ENCODE measurements at regions not wholly inside any gene's neighbourhood (a gene's known extent, or its start where the extent isn't known, plus 50 kb on each side); places are given as distances from the start of the nearest gene placed in this dataset.

DNA sequence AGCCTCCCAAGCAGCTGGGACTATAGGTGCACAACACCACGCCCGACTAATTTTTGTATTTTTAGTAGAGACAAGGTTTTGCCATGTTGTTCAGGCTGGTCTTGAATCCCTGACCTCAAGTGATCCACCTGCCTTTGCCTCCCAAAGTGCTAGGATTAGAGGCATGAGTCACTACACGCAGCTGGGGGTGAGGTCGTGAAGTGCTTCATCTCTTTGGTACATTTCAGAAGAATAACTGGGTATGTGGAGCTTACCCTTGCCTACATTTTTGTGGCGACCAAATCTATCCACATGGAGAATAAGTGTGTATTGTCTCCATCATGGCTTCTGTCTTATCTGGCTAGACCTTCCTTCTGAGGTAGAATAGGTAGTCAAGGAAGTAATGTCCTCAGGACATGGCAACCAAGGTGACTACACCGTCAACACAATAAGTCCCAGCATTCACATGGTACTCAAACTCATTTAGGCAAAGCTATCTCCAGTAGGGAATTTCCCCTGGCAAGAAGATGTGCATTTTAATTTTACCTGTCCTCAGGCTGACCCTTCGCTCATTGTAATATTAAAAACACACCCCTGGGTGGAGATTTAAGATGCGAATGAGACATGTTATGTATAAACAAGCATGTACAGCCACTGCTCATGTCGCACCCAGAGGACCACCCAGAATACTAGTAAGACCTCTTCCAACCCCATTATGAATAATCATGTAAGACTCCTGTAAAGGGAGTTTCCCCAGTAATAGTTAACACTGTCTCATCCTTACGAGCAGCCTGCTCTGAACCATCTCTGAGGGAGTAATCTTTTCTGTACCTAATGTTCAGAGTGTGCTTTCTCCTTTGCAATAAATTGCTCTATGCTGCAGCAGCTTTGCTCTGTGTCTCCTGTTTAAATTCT is 1173.2 kb downstream of the TAF11L14 start:
- DNase-seq (ENCODE audit: low read depth in 4 of 4, low spot score in 3 of 4) = no peak

DNA sequence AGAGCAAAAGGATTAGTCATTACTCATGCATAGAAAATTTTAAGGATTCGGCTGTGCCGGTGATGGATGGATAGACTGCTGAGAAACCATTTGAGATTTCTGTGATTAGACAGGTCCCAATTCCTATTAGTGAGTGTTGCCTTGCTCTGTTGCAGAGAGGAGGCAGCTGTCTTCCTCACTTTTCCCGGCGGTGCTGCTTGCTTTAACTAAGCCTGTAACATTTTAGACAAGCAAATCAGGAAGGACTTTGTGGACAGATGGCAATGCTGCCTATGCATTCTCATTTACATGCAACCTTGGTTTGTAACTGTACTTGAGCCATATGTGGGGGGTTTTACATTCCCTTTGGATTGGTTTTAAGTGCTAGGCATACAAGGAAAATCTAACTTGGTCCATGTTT is 1176.3 kb downstream of the CDH18 start:
- DNase-seq (ENCODE audit: low read depth in 4 of 4, low spot score in 3 of 4) = no peak

DNA sequence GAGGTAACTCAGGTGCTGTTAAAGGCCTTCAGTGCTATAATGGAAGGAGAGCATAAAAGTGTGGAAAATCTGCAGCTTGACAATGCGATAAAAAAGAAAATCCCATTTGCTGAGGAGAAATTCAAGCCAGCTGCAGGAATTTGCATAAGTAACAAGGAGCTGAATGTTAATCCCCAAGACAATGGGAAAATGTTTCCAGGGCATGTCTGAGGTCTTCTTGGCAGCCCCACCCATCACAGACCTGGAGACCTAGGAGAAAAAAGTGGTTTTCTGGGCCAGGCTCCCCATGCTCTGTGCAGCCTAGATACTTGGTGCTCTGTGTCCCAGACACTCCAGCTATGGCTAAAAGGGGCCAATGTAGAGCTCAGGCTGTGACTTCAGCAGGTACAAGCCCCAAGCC is 1159.6 kb downstream of the CDH18 start:
- no peak for DNase-seq (ENCODE audit: low read depth in 4 of 4, low spot score in 3 of 4)

DNA sequence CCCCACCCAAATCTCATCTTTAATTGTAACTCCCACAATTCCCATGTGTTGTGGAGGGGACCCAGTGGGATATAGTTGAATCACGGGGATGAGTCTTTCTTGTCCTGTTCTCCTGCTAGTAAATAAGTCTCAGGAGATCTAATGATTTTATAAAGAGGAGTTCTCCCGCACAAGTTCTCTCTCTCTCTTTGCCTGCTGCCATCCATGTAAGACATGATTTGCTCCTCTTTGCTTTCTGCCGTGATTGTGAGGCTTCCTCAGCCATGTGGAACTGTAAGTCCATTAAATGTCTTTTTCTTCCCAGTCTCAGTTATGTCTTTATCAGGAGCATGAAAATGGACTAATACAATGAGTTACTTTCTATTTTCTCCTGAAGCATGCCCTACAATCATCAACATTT is 1158.5 kb downstream of the CDH18 start:
- no peak for DNase-seq (ENCODE audit: low read depth in 4 of 4, low spot score in 3 of 4)

DNA sequence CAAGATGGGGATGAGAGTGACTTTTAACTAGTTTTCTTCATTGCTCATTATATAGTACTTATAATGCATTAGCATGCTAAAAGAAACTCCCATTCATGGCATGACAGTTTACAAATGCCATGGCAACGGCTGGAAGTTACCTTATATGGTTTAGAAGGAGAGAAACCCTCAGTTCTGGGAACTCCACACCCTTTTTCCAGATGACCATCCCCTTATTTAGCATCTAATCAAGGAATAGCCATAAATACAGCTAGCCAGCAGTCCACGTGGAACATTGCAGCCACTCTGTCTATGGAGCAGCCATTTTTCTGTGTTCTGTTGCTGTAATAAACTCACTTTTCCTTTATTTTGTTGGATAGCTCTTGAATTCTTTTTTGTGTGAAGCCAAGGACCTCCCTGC is 1137.8 kb downstream of the CDH18 start:
- DNase-seq (ENCODE audit: low read depth in 4 of 4, low spot score in 3 of 4) = no peak

- DNase-seq (ENCODE audit: low read depth in 4 of 4, low spot score in 3 of 4) = no peak
Measured at GRCh38 chr5:18872978-18873377, 1115.0 kb downstream of the CDH18 start.

DNA sequence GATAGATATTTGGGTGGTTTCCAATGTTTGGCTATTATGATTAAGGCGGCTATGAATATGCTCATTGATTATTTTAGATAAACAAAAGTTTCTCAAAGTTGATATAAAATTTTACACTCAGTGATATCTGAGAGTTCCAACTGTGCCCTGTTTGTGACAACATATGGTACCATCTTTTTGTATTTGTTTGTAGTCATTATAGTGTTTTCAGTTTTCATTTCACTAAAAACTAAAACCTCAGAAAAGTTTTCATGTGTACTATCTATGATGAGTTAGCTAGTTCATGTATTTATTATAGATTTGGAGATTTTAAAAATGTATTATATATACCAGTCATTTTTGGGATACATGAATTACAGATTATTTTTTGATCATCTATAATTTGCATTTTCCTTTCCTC is 1111.4 kb downstream of the CDH18 start:
- DNase-seq (ENCODE audit: low read depth in 4 of 4, low spot score in 3 of 4) = no peak

DNA sequence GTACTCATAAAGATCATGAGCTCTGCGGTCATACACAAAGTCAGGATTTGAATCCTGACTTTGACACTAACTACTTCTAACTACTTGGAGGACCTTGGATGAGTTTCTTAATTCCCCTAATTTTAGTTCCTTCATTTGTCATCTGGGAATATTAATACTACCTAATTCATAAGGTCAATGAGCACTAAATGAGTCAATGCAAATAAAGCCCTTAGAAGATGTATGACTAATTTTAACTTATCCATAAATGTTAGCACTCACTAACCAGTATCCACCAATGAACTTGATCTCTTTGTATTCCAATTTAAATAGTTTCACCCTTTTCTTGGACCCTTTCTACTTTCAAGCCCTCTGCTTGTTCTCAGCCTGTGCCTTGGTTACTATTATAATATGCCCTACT is 1106.4 kb downstream of the CDH18 start:
- DNase-seq (ENCODE audit: low read depth in 4 of 4, low spot score in 3 of 4) = no peak

DNA sequence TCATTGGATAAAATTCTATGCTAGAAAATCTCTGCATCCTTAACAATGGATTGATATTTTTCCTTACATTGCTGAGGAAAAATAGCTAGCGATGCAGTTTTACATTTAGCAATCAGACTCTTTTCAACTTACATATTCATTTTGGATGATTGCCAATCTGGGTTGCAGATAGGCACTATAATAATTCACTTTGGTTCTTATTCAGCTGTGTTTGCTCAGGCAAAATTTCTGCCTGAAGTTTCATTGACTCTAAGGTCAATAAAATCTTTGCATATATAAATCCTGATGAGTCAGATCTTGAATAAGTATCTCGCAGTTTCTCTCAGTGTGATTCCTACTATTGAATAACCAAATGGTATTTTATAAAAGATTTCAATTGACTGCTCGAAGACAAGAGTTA is 1105.8 kb downstream of the CDH18 start:
- no peak for DNase-seq (ENCODE audit: low read depth in 4 of 4, low spot score in 3 of 4)

GRCh38 chr5:18888821-18889220 is 1099.2 kb downstream of the CDH18 start:
- DNase-seq (ENCODE audit: low read depth in 4 of 4, low spot score in 3 of 4) = no peak

GRCh38 chr5:18900644-18901043 is 1087.4 kb downstream of the CDH18 start:
- DNase-seq (ENCODE audit: low read depth in 4 of 4, low spot score in 3 of 4) = no peak

GRCh38 chr5:18920966-18921365 is 1067.0 kb downstream of the CDH18 start:
- DNase-seq (ENCODE audit: low read depth in 4 of 4, low spot score in 3 of 4) = no peak

DNA sequence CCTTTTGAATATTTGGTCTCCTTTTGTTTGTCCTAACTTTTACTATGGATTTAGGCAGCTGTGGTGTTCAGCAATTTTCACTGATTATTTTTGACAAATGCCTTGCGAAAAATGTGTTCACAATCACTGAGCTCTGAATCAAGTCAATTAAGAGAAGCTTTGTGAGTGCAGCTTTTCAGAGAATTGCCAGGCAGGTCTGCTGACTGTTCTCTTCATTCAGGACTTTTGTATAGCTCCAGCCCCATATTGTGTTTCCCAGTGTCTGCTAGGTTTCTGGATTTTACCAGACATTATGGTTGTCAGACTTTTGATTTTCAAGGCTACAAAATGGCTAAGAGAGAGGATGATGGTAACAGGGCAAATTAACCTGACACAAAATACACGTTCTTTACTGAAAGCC is 1055.9 kb downstream of the CDH18 start:
- no peak for DNase-seq (ENCODE audit: low read depth in 4 of 4, low spot score in 3 of 4)

DNA sequence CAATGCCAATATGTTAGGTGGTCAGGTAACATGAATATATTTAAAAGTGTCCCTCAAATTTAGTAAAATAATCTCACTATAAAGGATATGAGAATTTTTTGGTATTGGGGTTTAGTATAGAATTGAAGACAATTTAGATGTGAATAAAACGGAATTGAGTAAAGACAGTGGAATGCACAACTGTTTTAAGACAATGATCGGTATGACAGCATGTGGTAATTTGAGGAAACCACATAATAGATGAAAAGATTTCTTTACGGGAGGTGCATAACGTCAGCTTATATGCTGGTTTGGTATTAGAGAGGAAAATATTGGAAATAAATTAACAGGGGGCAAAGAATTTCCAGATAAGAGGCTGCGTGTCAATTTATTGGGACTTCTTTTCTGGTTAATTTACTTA is 1043.2 kb downstream of the CDH18 start:
- DNase-seq (ENCODE audit: low read depth in 4 of 4, low spot score in 3 of 4) = no peak

- no peak for DNase-seq (ENCODE audit: low read depth in 4 of 4, low spot score in 3 of 4)
Measured at GRCh38 chr5:18954239-18954638, 1033.8 kb downstream of the CDH18 start.

DNA sequence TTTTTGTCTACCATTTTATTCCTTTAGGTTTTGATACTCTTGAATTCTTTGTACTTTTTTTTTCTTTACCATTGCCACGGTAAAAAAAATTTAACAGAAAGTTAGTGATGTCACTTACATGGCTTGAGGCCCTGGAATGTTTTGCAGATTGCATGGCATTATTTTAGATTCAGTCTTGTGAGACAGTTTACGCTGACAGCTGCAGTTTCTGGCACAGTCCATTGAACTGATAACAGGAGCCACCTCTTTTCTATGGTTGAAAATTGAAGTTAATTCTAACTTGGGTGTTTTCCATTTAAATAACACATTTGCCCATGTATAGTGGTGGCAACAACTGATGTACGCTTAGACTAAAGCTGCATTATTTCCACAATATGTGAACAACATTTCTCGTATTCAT is 1028.5 kb downstream of the CDH18 start:
- DNase-seq (ENCODE audit: low read depth in 4 of 4, low spot score in 3 of 4) = no peak

GRCh38 chr5:18961234-18961633 is 1026.8 kb downstream of the CDH18 start:
- no peak for DNase-seq (ENCODE audit: low read depth in 4 of 4, low spot score in 3 of 4)

GRCh38 chr5:18965893-18966292 is 1022.1 kb downstream of the CDH18 start:
- no peak for DNase-seq (ENCODE audit: low read depth in 4 of 4, low spot score in 3 of 4)

- no peak for DNase-seq (ENCODE audit: low read depth in 4 of 4, low spot score in 3 of 4)
Measured at GRCh38 chr5:18967637-18968036, 1020.4 kb downstream of the CDH18 start.

DNA sequence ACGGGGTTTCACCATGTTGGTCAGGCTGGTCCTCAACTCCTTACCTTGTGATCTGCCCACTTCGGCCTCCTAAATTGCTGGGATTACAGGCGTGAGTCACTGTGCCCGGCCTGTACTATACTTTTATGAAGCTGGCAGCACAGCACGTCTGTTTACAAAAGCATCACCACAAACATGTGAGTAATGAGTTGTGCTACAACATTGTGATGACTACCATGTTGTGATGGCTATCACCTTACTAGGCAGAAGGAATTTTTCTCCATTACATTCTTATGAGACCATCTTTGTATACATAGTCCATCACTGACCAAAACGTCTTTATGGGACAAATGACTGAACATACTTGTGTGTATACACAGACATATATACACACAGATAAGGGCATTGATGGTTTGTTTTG is 1019.0 kb downstream of the CDH18 start:
- DNase-seq (ENCODE audit: low read depth in 4 of 4, low spot score in 3 of 4) = no peak

GRCh38 chr5:18970000-18970399 is 1018.0 kb downstream of the CDH18 start:
- no peak for DNase-seq (ENCODE audit: low read depth in 4 of 4, low spot score in 3 of 4)

DNA sequence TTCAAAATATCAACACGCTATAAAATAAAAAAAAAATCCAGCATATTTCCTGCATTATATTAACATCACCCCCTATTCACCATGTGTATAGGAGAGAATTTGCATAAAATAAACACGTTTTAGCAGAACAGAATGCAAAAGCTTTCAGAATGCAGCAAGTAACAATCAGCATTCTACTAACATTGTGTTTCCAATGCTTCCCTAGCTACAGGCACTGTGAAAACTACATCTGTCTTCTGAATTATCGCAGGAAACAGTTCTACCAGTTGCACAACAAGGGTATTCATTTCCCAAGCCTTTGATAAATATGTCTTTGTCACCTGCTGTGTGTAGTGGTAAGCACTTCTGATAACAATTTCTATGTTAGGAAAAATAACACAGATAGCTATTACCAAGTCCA is 1015.8 kb downstream of the CDH18 start:
- DNase-seq (ENCODE audit: low read depth in 4 of 4, low spot score in 3 of 4) = no peak

DNA sequence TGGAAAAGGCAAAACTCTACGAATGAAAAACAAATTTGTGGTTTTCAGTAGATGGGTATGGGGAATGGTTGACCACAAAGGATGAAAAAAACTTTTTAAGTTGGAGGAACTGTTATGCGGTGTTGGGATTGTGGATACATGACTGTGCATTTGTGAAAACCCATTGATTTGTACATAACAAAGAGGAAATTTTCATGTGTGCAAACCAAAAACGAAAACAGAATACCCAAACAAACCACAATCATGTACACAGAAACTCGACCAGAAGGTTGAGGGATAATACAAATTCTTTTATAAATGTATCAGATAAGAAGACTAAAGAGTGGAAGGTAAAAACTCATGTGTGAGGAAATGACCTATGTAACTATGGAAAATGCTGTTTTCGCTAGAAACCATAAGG is 1012.4 kb downstream of the CDH18 start:
- DNase-seq (ENCODE audit: low read depth in 4 of 4, low spot score in 3 of 4) = no peak

Data from right renal pelvis (tissue), 4 donors.